ENCODE measurements at regions not wholly inside any gene's neighbourhood (a gene's known extent, or its start where the extent isn't known, plus 50 kb on each side); places are given as distances from the start of the nearest gene placed in this dataset.
"Not testable (repeated sequence)": the region's sequence is repeated elsewhere in the genome, so short reads cannot be mapped to it uniquely, and the experiment has no call there.

- DNase-seq (ENCODE audit: low spot score) (no peak), ATAC-seq (no peak)
Measured at GRCh38 chr20:12715991-12716680, 292.6 kb upstream of the SPTLC3 start.

DNA sequence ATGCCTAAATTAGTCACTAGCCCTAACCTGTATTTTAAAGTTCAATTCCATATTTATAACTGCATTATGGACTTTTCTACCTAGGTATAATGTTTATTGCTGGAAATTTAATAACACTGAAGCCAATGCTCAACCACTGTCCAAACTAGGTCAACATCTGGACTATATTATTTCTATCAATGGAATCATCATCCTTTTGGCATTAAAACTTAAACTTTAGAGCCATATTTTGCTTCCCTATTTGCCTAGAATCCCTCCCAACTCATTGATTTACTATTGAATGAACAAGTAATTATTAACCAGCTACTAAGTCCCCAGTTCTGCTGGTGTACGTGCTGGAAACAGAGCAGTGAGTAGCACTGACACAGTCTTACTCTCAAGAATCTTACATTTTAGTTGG lies 291.7 kb upstream of the SPTLC3 start:
- DNase-seq (ENCODE audit: low spot score) (no peak), ATAC-seq (no peak)

DNA sequence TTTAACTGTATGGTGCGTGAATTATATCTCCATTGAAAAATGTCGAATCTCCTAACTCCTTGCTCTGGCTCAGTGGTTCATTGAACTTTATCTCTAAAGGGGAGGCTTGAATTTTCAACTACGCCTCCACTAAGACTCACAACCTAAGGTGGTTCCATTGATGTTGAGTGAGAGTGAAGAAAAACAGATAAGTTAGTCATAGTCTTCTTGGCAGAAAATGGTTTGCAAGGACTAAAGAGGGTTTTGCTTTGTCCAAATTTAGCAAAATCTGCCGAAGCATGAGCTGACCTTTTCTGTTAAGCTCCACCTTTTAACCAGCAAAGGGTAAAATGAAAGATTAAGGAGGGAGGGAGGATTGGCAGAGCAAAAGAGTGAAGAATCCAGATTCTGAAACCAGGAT lies 290.2 kb upstream of the SPTLC3 start:
- ATAC-seq (no peak), DNase-seq (ENCODE audit: low spot score) (no peak)

DNA sequence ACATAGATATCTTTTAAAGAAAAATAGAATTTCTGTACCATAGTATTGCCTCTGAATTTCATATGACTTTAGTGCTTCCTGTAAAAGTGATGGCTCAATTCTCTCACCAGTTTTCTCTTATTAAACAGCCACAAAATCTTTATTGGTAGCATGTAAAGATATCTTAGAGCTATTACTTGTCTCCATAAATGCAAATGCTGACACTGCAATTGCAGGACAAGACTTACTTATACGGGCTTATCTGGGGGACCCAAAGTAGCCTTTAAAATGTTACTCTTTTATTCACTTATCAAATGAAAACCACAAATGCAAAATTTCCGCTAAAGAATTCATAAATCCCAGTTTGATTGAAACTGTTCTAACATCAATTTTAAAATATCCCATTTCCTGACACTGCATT lies 287.1 kb upstream of the SPTLC3 start:
- no peak for DNase-seq (ENCODE audit: low spot score)

DNA sequence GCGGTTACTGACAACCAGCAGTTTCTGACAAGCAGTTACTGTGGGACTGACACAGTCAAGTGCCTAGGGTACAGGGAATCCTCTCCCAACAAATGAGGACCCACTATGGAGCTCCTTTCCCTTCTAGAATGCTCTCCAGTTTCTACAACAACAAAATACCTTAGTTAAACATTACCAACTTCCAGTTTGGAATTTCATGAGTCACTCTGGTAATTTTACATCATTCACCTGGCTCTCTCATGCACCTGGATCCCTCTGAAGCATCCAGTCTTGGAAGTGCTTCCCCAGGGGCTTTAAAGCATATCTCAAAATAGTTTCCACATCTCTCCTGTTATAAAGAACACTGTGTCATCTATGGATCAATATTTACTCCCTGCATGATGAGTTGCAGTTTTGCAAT lies 286.7 kb upstream of the SPTLC3 start:
- ATAC-seq: no peak

More for the DNA sequence above, 287.1 kb upstream of the SPTLC3 start:
- ATAC-seq: no peak

GRCh38 chr20:12723811-12724210 lies 285.0 kb upstream of the SPTLC3 start:
- ATAC-seq: no peak
- DNase-seq (ENCODE audit: low spot score): no peak

More for the DNA sequence above, 286.7 kb upstream of the SPTLC3 start:
- no peak for DNase-seq (ENCODE audit: low spot score)

GRCh38 chr20:12728782-12729181 lies 280.0 kb upstream of the SPTLC3 start:
- ATAC-seq (no peak), DNase-seq (ENCODE audit: low spot score) (no peak)

DNA sequence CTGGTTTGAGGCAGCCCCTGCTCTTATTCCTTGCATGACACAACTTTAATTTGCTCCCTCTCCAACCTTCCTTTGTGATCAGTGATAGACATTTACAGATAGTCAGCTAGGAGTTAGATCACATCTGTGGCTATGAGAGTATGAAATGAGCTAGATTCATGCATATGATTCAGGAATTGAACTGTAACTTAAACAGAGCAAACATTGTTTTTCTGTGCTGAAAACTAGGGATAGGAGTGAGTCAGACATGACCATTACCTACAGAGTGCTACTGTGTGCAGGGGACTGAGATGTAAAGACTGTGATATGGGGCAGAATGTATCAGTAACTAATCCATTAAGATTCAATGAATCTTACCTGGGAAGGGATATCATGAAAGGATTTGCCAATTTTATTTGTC lies 279.4 kb upstream of the SPTLC3 start:
- ATAC-seq (no peak), DNase-seq (ENCODE audit: low spot score) (no peak)

DNA sequence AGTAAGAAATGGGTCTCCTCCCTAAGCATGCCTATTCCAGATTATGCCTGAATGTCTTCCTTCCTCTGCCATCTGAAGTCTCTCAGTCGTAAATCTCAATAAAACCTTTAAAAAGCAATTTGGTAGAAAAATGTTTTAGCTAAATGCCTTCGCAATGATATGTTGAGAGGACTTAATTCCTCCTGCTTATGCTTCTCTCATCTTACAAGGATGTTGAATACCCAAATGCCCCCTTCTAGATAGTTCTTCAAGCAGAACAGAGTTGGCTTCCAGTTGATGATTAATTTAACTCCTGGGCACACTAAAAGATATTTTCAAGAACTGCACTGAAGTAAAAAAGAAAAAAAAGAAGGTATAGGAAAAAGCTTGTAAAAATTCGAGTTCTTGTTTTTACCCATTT lies 275.0 kb upstream of the SPTLC3 start:
- DNase-seq (ENCODE audit: low spot score) (no peak), ATAC-seq (no peak)

- ATAC-seq (no peak), DNase-seq (ENCODE audit: low spot score) (no peak)
Measured at GRCh38 chr20:12737497-12737896, 271.3 kb upstream of the SPTLC3 start.

GRCh38 chr20:12737900-12738299 lies 270.9 kb upstream of the SPTLC3 start:
- no peak for DNase-seq (ENCODE audit: low spot score)
- peak; percentile 33 for ATAC-seq

DNA sequence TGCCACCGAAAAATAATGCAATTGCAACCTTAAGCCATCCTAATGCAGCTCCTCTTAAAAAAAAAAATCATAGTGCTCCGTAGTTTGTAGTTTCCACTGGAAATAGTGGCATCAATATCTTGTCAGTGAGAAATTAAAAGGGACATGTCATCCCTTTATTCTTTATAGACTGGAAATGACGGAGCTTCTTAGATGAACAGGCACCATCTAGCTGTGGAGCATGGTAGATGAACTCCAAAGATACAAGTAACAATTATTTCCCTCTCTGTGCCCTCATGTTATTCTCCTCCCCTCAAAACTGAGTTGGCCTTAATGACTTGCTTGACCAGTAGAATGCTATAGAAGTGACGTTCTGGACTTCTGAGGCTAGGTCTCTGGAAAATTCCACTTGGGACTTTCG lies 268.1 kb upstream of the SPTLC3 start:
- DNase-seq (ENCODE audit: low spot score) (no peak), ATAC-seq (no peak)

DNA sequence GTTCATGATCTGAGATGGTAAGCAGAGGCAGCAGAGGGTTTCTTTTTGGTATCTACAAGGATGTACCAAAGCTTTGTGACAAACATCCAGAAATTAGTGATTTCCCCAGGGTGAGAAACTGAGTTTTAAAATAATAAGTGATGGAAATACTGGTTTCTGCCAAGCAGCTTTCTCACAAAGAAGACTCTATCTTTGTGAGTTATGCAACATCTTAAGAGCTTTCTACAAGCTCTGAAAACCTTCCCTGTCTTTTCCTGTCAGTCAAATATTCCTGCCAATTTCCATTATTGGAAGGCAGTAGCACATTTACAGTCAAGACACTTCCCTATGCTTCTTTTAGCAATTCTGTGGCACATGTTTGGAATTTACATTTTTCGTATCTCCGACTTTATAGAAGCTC lies 264.7 kb upstream of the SPTLC3 start:
- ATAC-seq (no peak), DNase-seq (ENCODE audit: low spot score) (no peak)

GRCh38 chr20:12748359-12748994 lies 260.3 kb upstream of the SPTLC3 start:
- no peak for DNase-seq (ENCODE audit: low spot score)
- ATAC-seq: no peak

DNA sequence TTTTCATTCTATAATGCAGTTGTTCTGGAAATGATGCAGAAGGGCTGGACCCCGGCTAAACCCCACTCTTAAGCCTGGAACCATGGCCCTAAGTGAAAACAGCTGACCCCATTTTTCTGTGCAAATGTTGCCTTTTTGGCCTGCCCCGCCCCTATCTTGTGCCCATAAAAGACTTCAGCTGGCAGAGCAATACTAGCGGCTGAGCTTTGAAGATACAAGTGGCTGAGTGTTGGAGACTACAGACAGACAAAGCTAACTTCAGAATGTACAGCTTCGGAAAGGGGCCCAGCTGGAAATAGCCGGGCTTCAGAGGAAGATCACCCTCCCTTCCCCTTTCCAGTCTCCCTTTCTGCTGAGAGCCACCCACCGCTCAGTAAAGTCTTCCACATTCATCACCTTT lies 258.6 kb upstream of the SPTLC3 start:
- DNase-seq (ENCODE audit: low spot score) (no peak), ATAC-seq (no peak)

DNA sequence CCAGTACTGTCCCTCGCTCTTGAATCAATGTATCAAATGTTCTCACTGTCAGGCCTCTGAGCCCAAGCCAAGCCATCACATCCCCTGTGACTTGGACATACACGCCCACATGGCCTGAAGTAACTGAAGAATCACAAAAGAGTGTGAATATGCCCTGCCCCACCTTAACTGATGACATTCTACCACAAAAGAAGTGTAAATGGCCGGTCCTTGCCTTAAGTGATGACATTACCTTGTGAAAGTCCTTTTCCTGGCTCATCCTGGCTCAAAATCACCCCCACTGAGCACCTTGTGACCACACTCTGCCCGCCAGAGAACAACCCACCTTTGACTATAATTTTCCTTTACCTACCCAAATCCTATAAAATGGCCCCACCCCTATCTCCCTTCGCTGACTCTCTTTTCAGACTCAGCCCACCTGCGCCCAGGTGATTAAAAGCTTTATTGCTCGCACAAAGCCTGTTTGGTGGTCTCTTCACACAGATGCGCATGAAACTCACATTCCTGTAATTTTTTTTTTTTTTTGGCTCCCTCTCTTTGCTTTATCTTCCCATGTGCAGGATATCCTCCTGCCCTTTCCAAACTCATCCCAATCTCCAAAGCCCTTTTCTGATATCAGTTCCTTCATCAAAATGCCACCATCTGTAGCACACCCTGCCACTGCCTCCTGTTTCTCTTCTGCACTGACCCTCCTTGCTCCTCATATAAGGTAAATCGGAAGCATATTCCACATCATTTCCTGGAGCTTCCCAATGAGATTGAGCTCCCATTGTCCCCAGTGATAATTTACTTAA lies 255.7 kb upstream of the SPTLC3 start:
- ATAC-seq; DNase-seq (ENCODE audit: low spot score): not testable (repeated sequence)

GRCh38 chr20:12753742-12754141 lies 255.0 kb upstream of the SPTLC3 start:
- not testable (repeated sequence) for DNase-seq (ENCODE audit: low spot score); ATAC-seq

- DNase-seq (ENCODE audit: low spot score); ATAC-seq: not testable (repeated sequence)
Measured at GRCh38 chr20:12759493-12759892, 249.3 kb upstream of the SPTLC3 start.

- ATAC-seq (no peak), DNase-seq (ENCODE audit: low spot score) (no peak)
Measured at GRCh38 chr20:12762725-12763124, 246.0 kb upstream of the SPTLC3 start.

DNA sequence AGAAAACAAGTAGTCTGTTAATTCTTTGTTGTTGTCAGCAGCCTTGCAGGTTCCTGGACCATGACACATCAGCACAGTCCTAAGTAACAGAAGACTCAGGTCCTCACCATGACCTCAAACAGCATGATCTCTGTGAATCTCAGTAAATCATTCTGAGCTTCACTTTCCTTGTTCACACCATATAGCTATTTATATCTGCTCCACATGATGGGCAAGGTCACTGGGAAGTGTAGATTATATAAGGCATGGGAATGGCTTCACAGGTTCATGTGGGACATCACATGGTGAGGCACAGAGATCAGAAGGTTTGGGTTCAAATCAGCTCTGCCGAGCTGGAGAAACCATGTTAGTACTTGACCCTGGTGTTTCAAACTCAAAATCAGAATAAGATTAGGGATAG lies 245.4 kb upstream of the SPTLC3 start:
- DNase-seq (ENCODE audit: low spot score): no peak
- ATAC-seq: no peak

GRCh38 chr20:12764053-12764452 lies 244.7 kb upstream of the SPTLC3 start:
- no peak for ATAC-seq

GRCh38 chr20:12764851-12765250 lies 243.9 kb upstream of the SPTLC3 start:
- no peak for DNase-seq (ENCODE audit: low spot score)
- ATAC-seq: no peak

More at GRCh38 chr20:12764053-12764452, 244.7 kb upstream of the SPTLC3 start:
- DNase-seq (ENCODE audit: low spot score): no peak
